GM12874 (cell line): ENCODE measurements at regions not wholly inside any gene's neighbourhood (a gene's known extent, or its start where the extent isn't known, plus 50 kb on each side); places are given as distances from the start of the nearest gene placed in this dataset.

Source experiments
- TF ChIP-seq, protein P1 (sequence below): IDR thresholded peaks from 2 replicates; pipeline ENCODE4 v1.5.1; 2011; ENCODE audit warnings: low read depth, mild to moderate bottlenecking, control low read depth, low read length, moderate library complexity; ENCODE audit not compliant: insufficient read depth

DNA sequence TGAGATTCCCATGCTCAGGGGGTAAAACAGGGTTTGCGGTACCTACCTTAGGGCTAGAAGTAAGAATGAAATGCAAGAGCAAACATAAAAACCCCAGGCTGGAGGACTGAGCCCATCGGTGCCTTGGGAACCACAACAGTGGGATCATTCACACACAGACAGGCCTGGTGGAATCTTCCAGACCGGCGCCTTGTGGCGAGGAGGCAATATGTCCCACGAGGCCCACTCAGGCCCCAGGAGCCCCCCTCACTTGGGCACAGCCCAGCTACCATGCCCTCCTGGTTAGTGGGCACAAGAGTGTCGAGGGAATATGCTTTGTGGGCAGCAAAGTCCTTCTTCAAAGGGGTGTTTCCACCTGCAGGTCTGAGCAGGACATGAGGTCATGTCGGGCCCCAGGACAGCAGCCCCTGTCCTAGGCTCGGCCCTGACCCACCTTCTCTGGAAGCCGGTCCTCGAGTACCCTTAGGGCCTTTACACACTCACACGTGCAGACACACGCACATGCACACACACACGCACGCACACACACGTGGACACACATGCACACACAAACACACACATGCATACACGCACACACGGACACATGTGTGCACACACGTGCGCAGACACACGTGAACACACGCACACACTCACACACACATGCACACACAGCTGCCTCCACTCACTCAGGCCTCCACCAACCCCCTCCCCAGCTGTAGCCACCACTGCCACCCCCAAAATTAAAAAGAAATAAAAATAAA is 51.5 kb upstream of the MYL10 start:
- TF ChIP-seq, protein P1, sequence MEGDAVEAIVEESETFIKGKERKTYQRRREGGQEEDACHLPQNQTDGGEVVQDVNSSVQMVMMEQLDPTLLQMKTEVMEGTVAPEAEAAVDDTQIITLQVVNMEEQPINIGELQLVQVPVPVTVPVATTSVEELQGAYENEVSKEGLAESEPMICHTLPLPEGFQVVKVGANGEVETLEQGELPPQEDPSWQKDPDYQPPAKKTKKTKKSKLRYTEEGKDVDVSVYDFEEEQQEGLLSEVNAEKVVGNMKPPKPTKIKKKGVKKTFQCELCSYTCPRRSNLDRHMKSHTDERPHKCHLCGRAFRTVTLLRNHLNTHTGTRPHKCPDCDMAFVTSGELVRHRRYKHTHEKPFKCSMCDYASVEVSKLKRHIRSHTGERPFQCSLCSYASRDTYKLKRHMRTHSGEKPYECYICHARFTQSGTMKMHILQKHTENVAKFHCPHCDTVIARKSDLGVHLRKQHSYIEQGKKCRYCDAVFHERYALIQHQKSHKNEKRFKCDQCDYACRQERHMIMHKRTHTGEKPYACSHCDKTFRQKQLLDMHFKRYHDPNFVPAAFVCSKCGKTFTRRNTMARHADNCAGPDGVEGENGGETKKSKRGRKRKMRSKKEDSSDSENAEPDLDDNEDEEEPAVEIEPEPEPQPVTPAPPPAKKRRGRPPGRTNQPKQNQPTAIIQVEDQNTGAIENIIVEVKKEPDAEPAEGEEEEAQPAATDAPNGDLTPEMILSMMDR: no peak

DNA sequence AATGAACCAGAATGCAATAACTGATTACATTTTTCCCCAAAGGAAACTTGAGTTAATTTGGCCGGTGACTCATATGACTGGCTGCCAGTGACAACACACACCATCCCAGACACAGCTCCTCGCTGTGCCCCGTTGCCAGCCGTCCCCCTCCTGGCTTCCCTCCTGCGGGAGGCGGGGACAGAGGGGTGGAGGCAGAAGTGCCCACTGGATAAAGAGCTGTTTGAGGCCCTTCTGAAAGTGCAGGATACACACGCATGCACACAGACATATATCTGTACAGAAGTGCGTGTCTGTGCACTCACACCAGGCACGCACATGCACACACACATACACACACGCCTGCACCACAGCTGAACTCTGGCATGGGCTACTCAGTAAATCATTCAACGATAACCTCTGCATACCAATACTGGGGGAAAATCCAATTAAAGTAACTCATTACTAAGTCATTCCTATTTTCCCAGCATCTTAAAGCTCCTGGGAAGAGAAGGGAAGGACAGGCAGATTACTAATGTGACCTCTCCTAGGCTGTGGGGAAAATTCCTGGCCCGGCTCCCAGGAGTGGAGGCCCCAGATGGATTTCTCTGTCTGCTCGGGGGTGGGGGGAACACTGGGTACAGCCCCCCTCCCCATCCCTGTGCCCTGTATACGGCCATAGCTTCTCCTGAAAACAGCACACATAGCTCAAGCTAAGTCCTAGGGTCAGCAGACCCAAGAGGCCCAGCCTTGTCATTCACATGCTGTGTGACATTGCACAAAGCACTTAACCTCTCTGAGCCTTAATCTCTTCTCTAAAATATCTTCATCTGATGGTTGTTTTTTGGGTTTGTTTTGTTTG is 52.3 kb upstream of the MYL10 start:
- TF ChIP-seq, protein P1: no peak

DNA sequence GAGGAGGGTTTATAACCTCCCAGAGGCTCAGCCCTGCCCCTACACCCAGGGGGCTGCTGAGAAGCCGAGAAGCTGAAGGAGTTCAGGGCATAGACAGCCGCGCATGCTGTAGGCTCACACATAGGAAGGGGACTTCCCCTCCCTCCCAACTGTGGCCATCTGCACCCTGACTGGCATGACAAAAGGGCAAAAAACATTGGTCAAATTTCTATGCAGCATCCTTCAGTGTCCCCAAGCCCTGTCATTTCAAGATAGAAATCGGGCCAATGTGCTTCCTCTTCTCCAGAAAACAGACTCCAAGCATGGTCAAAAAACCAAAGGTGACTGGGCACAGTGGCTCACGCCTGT is 55.9 kb upstream of the MYL10 start:
- TF ChIP-seq, protein P1: no peak

DNA sequence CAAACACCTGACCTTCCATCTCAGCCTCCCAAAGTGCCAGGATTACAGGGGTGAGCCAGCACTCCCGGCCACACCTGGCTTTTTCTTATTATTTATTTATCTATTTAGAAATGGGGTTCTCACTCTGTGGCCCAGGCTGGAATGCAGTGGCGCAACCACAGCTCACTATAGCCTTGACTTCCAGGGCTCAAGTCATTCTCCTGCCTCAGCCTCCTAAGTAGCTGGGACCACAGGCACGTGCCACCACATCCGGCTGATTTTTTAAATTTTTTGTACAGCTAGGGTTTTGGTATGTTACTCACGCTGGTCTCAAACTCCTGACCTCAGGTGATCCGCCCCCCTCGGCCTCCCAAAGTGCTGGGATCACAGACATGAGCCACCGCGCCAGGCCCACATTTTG is 56.9 kb upstream of the MYL10 start:
- TF ChIP-seq, protein P1: no peak

DNA sequence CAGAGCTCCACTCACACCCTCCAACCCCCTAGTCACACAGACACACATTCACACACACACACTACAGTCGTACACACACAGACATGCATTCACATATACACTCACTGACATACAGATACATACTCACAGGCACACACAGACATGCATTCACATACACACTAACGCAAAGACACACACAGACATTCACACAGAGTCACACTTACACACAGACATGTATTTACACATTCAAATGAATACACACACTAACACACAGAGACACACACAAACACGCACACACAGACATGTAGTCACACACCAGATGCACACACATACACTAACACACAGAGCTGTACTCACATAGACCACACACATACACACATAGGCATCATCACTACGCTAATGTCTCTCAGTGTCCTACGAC is 58.0 kb upstream of the MYL10 start:
- TF ChIP-seq, protein P1: no peak

DNA sequence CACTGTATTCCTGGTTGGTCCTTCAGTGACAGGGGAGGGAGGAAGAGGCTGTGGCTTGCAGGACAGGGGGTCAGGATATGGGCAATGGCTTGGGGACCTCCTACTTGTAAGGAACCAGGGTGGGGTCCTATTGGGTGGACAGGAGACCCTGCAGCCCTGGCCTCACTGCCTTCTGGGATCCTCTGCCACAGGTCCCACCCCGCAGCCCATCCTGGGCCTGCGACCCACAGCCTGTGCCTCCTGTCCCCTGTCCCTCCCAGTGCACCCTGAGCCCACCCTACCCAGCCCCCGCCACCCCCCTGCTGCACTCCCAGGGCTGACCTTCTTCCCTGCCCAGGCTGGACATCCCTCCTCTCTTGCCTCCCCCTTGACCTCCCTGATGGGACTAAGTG is 58.7 kb upstream of the MYL10 start:
- TF ChIP-seq, protein P1: no peak

DNA sequence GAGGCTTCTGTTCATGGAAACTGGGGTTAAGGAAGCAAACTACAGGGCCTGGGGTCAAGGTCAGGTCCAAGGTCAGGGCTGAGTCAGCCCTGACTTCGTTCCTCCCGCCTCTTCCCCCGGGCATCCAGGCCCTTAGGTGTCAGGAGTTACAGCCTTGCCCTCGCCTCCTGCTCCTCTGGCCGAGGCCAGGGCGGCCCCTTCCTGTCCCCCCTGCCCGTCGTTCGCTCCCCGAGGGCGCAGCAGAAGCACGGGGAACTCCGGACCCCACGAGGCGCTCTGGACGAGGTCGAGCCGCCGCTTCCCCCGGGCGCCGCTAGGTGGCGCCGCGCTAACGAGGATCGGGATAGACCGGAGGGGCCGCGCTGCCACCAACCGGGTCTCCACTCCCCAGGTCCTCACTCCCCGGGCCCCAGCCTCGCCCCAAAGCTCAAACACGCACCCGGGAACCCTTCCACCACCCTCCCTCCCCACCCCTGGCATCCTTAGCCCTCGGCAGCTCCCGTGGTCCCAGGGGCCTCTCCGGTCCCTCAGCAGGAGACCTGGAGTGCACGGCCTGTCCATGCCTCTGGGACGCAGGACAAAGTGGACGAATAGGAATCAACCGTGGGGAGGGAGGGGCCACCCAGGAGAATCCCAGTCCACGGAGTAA is 59.2 kb upstream of the MYL10 start:
- TF ChIP-seq, protein P1: peak; percentile 98
